Stimulated activated CD4-positive, alpha-beta T cell treated with anti-CD3 and anti-CD28 coated beads, TNF-alpha, amount 100 ng/mL, for 4 hours (primary cell): ENCODE measurements at regions not wholly inside any gene's neighbourhood (a gene's known extent, or its start where the extent isn't known, plus 50 kb on each side); places are given as distances from the start of the nearest gene placed in this dataset.
"Not testable (repeated sequence)": the region's sequence is repeated elsewhere in the genome, so short reads cannot be mapped to it uniquely, and the experiment has no call there.

ENCODE experiments used
- DNase-seq, 3 experiments: peaks; one replicate each; pipeline ENCODE4 v3.0.0-alpha.2; 2020; ENCODE audit warnings: low read depth in 3 of 3

- no peak for DNase-seq
Observed at GRCh38 chr6:139994998-139995397, 620.5 kb upstream of the CITED2 start.

- no peak for DNase-seq
Observed at GRCh38 chr6:139990856-139991465, 616.5 kb upstream of the CITED2 start.

GRCh38 chr6:139990026-139990686, 615.7 kb upstream of the CITED2 start:
- DNase-seq, result no peak

- no peak for DNase-seq
Observed at GRCh38 chr6:139988685-139989084, 614.2 kb upstream of the CITED2 start.

- no peak for DNase-seq
Observed at GRCh38 chr6:139987091-139987490, 612.6 kb upstream of the CITED2 start.

GRCh38 chr6:139985236-139985815, 610.9 kb upstream of the CITED2 start:
- DNase-seq, result no peak

- DNase-seq, result no peak
Observed at GRCh38 chr6:139984317-139984716, 609.9 kb upstream of the CITED2 start.

GRCh38 chr6:139983555-139984276, 609.3 kb upstream of the CITED2 start:
- DNase-seq, result no peak

GRCh38 chr6:139982652-139983295, 608.3 kb upstream of the CITED2 start:
- DNase-seq, result no peak

GRCh38 chr6:139982195-139982594, 607.7 kb upstream of the CITED2 start:
- no peak for DNase-seq

GRCh38 chr6:139981768-139982181, 607.3 kb upstream of the CITED2 start:
- DNase-seq, result no peak

GRCh38 chr6:139981066-139981624, 606.7 kb upstream of the CITED2 start:
- no peak for DNase-seq

- DNase-seq, result not testable (repeated sequence)
Observed at GRCh38 chr6:139980631-139981030, 606.2 kb upstream of the CITED2 start.

GRCh38 chr6:139979021-139979725, 604.7 kb upstream of the CITED2 start:
- no peak for DNase-seq

- DNase-seq, result no peak
Observed at GRCh38 chr6:139977887-139978332, 603.5 kb upstream of the CITED2 start.

GRCh38 chr6:139973669-139974344, 599.4 kb upstream of the CITED2 start:
- no peak for DNase-seq

- DNase-seq, result no peak
Observed at GRCh38 chr6:139972116-139972515, 597.7 kb upstream of the CITED2 start.

GRCh38 chr6:139970591-139970991, 596.1 kb upstream of the CITED2 start:
- DNase-seq, result no peak

- DNase-seq, result no peak
Observed at GRCh38 chr6:139967497-139967896, 593.0 kb upstream of the CITED2 start.

- DNase-seq, result no peak
Observed at GRCh38 chr6:139965393-139965792, 590.9 kb upstream of the CITED2 start.
